H9 (cell line): ENCODE measurements at regions not wholly inside any gene's neighbourhood (a gene's known extent, or its start where the extent isn't known, plus 50 kb on each side); places are given as distances from the start of the nearest gene placed in this dataset.
A peak's percentile ranks its signal among the peaks of the same experiment; 100 is the strongest.

Experiments used
- DNase-seq: peaks from one replicate; pipeline ENCODE4 v3.0.0-alpha.2; 2017
- H2AFZ ChIP-seq: one replicate; pipeline ENCODE4 v1.6.1; 2013; ENCODE audit warnings: mild to moderate bottlenecking, low read length, control low read depth, moderate library complexity
- H2AK5ac ChIP-seq: 2 replicates; pipeline ENCODE4 v1.6.1; 2013; ENCODE audit warnings: low read length, control low read depth, mixed read lengths; ENCODE audit not compliant: insufficient read length
- H2BK120ac ChIP-seq: one replicate; pipeline ENCODE4 v1.6.1; 2013; ENCODE audit warnings: low read depth, mild to moderate bottlenecking, low read length, control low read depth, inconsistent platforms; ENCODE audit not compliant: poor library complexity, severe bottlenecking
- H2BK12ac ChIP-seq: 2 replicates; pipeline ENCODE4 v1.6.1; 2013; ENCODE audit warnings: low read length, control low read depth, mixed read lengths, low read depth; ENCODE audit not compliant: insufficient read length
- H2BK15ac ChIP-seq: 2 replicates; pipeline ENCODE4 v1.6.1; 2013; ENCODE audit warnings: low read depth, low read length, control low read depth
- H2BK20ac ChIP-seq: one replicate; pipeline ENCODE4 v1.6.1; 2013; ENCODE audit warnings: low read depth, mild to moderate bottlenecking, low read length, control low read depth, inconsistent platforms; ENCODE audit not compliant: poor library complexity, severe bottlenecking
- H2BK5ac ChIP-seq: 2 replicates; pipeline ENCODE4 v1.6.1; 2013; ENCODE audit warnings: low read length, control low read depth, mixed read lengths; ENCODE audit not compliant: insufficient read length
- H3K14ac ChIP-seq: 2 replicates; pipeline ENCODE4 v1.6.1; 2013; ENCODE audit warnings: low read length, control low read depth; ENCODE audit not compliant: insufficient read depth
- H3K18ac ChIP-seq: 2 replicates; pipeline ENCODE4 v1.6.1; 2013; ENCODE audit warnings: low read depth, mild to moderate bottlenecking, mixed read lengths, low read length, control low read depth; ENCODE audit not compliant: insufficient read length
- H3K23ac ChIP-seq: 2 replicates; pipeline ENCODE4 v1.6.1; 2013; ENCODE audit warnings: low read length, control low read depth, mixed read lengths, low read depth; ENCODE audit not compliant: insufficient read length
- H3K23me2 ChIP-seq: 2 replicates; pipeline ENCODE4 v1.6.1; 2013; ENCODE audit warnings: low read depth, mild to moderate bottlenecking, mixed read lengths, low read length, control low read depth; ENCODE audit not compliant: insufficient read length, poor library complexity, severe bottlenecking
- H3K27ac ChIP-seq: 2 replicates; pipeline ENCODE4 v1.5.1; 2013; ENCODE audit warnings: low read length, control low read depth, mixed read lengths, low read depth; ENCODE audit not compliant: insufficient read length
- H3K27me3 ChIP-seq: 2 replicates; pipeline ENCODE4 v1.6.1; 2013; ENCODE audit warnings: low read length, control low read depth, inconsistent platforms; ENCODE audit not compliant: insufficient read depth
- H3K4ac ChIP-seq: 2 replicates; pipeline ENCODE4 v1.6.1; 2013; ENCODE audit warnings: low read depth, mild to moderate bottlenecking, control low read depth, inconsistent platforms, low read length, moderate library complexity
- H3K4me1 ChIP-seq: 2 replicates; pipeline ENCODE4 v1.6.1; 2013; ENCODE audit warnings: low read length, control low read depth, inconsistent platforms; ENCODE audit not compliant: insufficient read depth
- H3K4me2 ChIP-seq: 2 replicates; pipeline ENCODE4 v1.6.1; 2013; ENCODE audit warnings: low read length, control low read depth, mixed read lengths; ENCODE audit not compliant: insufficient read length, insufficient read depth
- H3K56ac ChIP-seq: 2 replicates; pipeline ENCODE4 v1.6.1; 2013; ENCODE audit warnings: low read depth, mild to moderate bottlenecking, mixed read lengths, low read length, control low read depth; ENCODE audit not compliant: insufficient read length
- H3K79me1 ChIP-seq: 2 replicates; pipeline ENCODE4 v1.6.1; 2013; ENCODE audit warnings: low read depth, mild to moderate bottlenecking, moderate library complexity, low read length, control low read depth, inconsistent platforms; ENCODE audit not compliant: insufficient read depth, poor library complexity, severe bottlenecking
- H3K79me2 ChIP-seq: 2 replicates; pipeline ENCODE4 v1.6.1; 2013; ENCODE audit warnings: low read length, control low read depth, inconsistent platforms; ENCODE audit not compliant: insufficient read depth
- H3K9ac ChIP-seq: 2 replicates; pipeline ENCODE4 v1.6.1; 2013; ENCODE audit warnings: low read length, control low read depth, mixed read lengths; ENCODE audit not compliant: insufficient read length; ENCODE audit errors: extremely low read depth
- H3K9me3 ChIP-seq: one replicate; pipeline ENCODE4 v1.6.1; 2013; ENCODE audit warnings: low read depth, low read length, inconsistent platforms; ENCODE audit not compliant: control insufficient read depth
- H3T11ph ChIP-seq: one replicate; pipeline ENCODE4 v1.6.1; 2013; ENCODE audit warnings: mild to moderate bottlenecking, low read length, control low read depth, inconsistent platforms
- H4K20me1 ChIP-seq: one replicate; pipeline ENCODE4 v1.6.1; 2013; ENCODE audit not compliant: control insufficient read depth, insufficient read length, insufficient read depth
- H4K5ac ChIP-seq: 2 replicates; pipeline ENCODE4 v1.6.1; 2013; ENCODE audit warnings: low read depth, mild to moderate bottlenecking, mixed read lengths, low read length, control low read depth; ENCODE audit not compliant: insufficient read length
- H4K8ac ChIP-seq: replicated peaks from 2 replicates; pipeline ENCODE4 v1.6.1; 2013; ENCODE audit warnings: low read length, control low read depth, mixed read lengths, low read depth; ENCODE audit not compliant: insufficient read length
- H4K91ac ChIP-seq: 2 replicates; pipeline ENCODE4 v1.6.1; 2013; ENCODE audit warnings: low read depth, mild to moderate bottlenecking, moderate library complexity, mixed read lengths, low read length, control low read depth; ENCODE audit not compliant: insufficient read length
- H3K27ac Mint-ChIP-seq, 3 experiments: 2 replicates in 2 of 3; 3 replicates in 1 of 3; pipeline ENCODE4 v1.8.0; 2020 to 2021; ENCODE audit warnings: mixed read lengths in 3 of 3, mild to moderate bottlenecking in 1 of 3, moderate library complexity in 1 of 3
- H3K27me3 Mint-ChIP-seq: 2 replicates; pipeline ENCODE4 v1.8.0; 2021; ENCODE audit warnings: low read depth, mild to moderate bottlenecking, moderate library complexity, mixed read lengths
- H3K36me3 Mint-ChIP-seq, 3 experiments: 2 replicates in 2 of 3; 3 replicates in 1 of 3; pipeline ENCODE4 v1.8.0; 2020 to 2021; ENCODE audit warnings: low read depth in 3 of 3, mixed read lengths in 3 of 3; ENCODE audit not compliant: insufficient read depth in 1 of 3
- H3K4me1 Mint-ChIP-seq, 2 experiments: 2 replicates each; pipeline ENCODE4 v1.8.0; 2020; ENCODE audit warnings: mixed read lengths in 2 of 2
- H3K4me3 Mint-ChIP-seq, 2 experiments: 2 replicates in 1 of 2; 3 replicates in 1 of 2; pipeline ENCODE4 v1.8.0; 2020 to 2021; ENCODE audit warnings: mild to moderate bottlenecking in 2 of 2, mixed read lengths in 2 of 2, moderate library complexity in 1 of 2
- H3K9me3 Mint-ChIP-seq, 2 experiments: 2 replicates in 1 of 2; 3 replicates in 1 of 2; pipeline ENCODE4 v1.8.0; 2020; ENCODE audit warnings: mild to moderate bottlenecking in 2 of 2, mixed read lengths in 2 of 2, moderate library complexity in 1 of 2
- CTCF ChIP-seq: fragments of 200-600 bp; sonication (generic); conservative IDR thresholded peaks from 3 replicates; pipeline ENCODE4 v1.8.0; 2021; ENCODE audit warnings: antibody characterized with exemption, mild to moderate bottlenecking
- WGBS: extraction: QIAGEN DNeasy Blood & Tissue Kit; methylation state at CpG from one replicate; pipeline ENCODE4 v1.1.7; 2013; ENCODE audit warnings: missing lambda C conversion rate, low lambda C conversion rate, mixed read lengths; ENCODE audit not compliant: insufficient read length; ENCODE audit errors: extremely low coverage; 5-methylcytosine and 5-hydroxymethylcytosine counted together

GRCh38 chr2:200212862-200213425 lies 93.5 kb upstream of the SPATS2L start:
- H3K23me2 ChIP-seq, result peaks cover 3% of the 10 kb centered on the region
- H2BK15ac ChIP-seq, result no peak overlapping the region
- H3K27me3 ChIP-seq, result no peaks in the 10 kb centered on the region
- H3K27ac Mint-ChIP-seq, result peak overlapping the region in 2 of 3 experiments; percentile 8 to 55; a peak in 2 of 7 replicates
- no peak overlapping the region for H4K5ac ChIP-seq
- H3K79me1 ChIP-seq, result no peaks in the 10 kb centered on the region
- H3K4me1 ChIP-seq, result peaks cover 2% of the 10 kb centered on the region; the same call in 1 of the 2 replicates
- no peak for TF ChIP-seq CTCF
- no peak overlapping the region for H2BK5ac ChIP-seq
- H3K36me3 Mint-ChIP-seq, result no peaks in the 10 kb centered on the region; a peak in 1 of 7 replicates
- WGBS, result no CpG with 5 or more reads among the region's 5 CpGs
- H3K79me2 ChIP-seq, result 0 out of 2 replicates have a peak, but pooled peaks cover 4% of the 10 kb centered on the region
- no peak overlapping the region for H2AK5ac ChIP-seq
- no peak overlapping the region for H3K4me3 Mint-ChIP-seq
- H2AFZ ChIP-seq, result no peak overlapping the region
- H3K9ac ChIP-seq, result no peak overlapping the region
- H4K8ac ChIP-seq, result no peak overlapping the region
- H2BK120ac ChIP-seq, result no peak overlapping the region
- H3K4me2 ChIP-seq, result no peak overlapping the region
- H3K27ac ChIP-seq, result no peak overlapping the region
- no peak overlapping the region for H3K4ac ChIP-seq
- no peak overlapping the region for H3K14ac ChIP-seq
- H3K9me3 ChIP-seq, result no peaks in the 10 kb centered on the region
- no peak overlapping the region for H3T11ph ChIP-seq
- H3K18ac ChIP-seq, result no peak overlapping the region
- H2BK12ac ChIP-seq, result no peak overlapping the region
- H3K23ac ChIP-seq, result no peak overlapping the region
- no peaks in the 10 kb centered on the region for H4K20me1 ChIP-seq
- H3K4me1 Mint-ChIP-seq, result peaks cover 9 to 11% of the 10 kb centered on the region in 2 experiments
- H3K9me3 Mint-ChIP-seq, result peaks cover 0 to 5% of the 10 kb centered on the region in 2 experiments; a peak in 2 of 5 replicates
- no peak overlapping the region for H2BK20ac ChIP-seq
- DNase-seq, result no peak
- no peak overlapping the region for H3K56ac ChIP-seq
- H4K91ac ChIP-seq, result no peak overlapping the region
- no peaks in the 10 kb centered on the region for H3K27me3 Mint-ChIP-seq
